ENCODE measurements at regions not wholly inside any gene's neighbourhood (a gene's known extent, or its start where the extent isn't known, plus 50 kb on each side); places are given as distances from the start of the nearest gene placed in this dataset.

DNA sequence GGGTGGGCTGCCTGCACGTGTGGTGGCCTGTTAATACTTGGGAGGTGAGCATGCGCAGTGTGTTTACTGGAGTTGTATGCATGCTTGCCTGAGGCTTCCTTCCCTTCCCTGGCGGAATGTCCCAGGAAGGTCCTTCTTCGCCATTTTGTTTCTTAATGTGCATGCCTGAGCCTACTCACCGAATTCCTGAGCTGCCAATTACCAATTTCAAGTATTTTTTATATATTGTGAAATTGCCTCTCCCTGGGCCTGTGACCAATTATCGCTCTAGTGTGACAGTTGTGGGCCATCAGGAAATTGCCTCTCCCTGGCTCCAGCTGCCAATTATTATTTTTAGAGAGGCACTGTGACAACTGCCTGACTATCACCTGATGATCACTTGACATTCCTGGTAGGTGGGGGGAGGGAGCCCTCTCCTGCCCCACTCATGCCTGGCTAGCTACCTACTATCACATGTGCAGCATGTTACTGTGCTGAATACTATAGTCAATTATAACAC lies 70.0 kb downstream of the FAM50B start:
- TF ChIP-seq GATA2 (IDR thresholded peaks at IDR 0.05; ENCODE audit: low read depth, low read length) (no peak), GATA3 (IDR thresholded peaks at IDR 0.05; ENCODE audit: low read depth, low read length) (no peak)

Measured in SH-SY5Y (cell line).